ENCODE measurements at regions not wholly inside any gene's neighbourhood (a gene's known extent, or its start where the extent isn't known, plus 50 kb on each side); places are given as distances from the start of the nearest gene placed in this dataset.

DNA sequence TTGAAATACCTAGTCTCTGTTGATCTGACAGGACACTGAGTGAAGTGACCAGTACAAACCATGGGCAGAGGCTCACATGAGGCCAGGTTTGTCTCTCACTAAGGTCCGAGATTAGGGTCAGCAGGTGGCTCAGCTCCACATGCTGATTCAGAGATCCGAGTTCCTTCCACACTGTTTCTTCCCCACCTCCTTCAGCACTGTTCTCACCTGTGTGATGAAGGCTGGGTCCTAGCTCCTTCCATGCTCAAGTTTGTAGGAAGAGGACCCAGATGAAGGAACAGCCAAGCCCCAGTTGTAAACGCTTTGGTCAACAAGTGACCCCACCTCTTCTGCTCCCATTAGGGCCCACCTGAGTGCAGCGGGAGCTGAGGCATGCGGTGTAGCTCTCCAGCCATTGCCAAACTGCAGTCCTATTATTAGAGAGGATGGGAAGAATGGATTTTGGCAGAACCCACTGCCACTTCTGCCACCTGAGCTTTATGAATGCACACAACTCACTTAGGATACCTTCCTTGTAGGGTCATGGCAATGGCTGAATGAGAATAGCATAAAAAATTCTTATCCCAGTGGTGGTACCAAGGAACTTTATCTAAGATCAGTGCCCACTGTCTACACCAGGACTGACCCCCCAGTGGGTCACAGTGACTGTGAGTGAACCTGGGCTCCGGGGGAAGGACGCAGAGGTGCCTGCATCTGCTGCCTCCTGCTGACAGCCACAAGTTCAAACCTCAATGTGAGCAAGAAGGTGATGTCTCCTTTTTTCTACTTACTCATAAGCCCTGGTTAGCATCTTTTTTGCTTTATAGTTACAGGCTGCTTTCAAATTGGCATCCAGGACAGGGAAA is 324.8 kb upstream of the HS6ST1 start:
- TF ChIP-seq, protein P1, sequence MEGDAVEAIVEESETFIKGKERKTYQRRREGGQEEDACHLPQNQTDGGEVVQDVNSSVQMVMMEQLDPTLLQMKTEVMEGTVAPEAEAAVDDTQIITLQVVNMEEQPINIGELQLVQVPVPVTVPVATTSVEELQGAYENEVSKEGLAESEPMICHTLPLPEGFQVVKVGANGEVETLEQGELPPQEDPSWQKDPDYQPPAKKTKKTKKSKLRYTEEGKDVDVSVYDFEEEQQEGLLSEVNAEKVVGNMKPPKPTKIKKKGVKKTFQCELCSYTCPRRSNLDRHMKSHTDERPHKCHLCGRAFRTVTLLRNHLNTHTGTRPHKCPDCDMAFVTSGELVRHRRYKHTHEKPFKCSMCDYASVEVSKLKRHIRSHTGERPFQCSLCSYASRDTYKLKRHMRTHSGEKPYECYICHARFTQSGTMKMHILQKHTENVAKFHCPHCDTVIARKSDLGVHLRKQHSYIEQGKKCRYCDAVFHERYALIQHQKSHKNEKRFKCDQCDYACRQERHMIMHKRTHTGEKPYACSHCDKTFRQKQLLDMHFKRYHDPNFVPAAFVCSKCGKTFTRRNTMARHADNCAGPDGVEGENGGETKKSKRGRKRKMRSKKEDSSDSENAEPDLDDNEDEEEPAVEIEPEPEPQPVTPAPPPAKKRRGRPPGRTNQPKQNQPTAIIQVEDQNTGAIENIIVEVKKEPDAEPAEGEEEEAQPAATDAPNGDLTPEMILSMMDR (IDR thresholded peaks at IDR 0.05) = no peak
- FAIRE-seq = no peak
- WGBS, 2 donors = 88 to 89% methylated on average over 7 of the region's 7 CpGs

DNA sequence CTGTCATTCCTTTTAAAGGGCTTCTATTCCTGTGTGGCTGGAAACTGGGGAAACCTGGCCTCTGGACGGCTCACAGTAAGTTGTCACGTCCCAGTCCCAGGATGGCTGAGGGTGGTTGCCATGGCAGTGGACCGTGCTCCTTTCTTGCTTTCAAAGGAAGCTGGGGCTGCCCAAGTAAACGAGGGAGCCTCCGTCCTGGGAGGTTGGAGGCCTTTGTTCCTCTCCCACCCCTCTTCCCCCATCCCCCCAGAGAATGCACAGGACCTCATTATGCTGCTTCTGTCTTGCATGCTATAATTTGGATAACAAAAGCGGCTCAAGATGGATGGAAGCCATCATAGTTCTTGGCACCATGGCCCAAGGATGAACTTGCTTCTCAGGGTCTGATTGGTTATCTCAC is 325.5 kb upstream of the HS6ST1 start:
- H3K27me3 ChIP-seq = no peaks in the 10 kb centered on the region
- 66 to 75% methylated on average over 6 of the region's 6 CpGs for WGBS, 2 donors
- ATAC-seq (no peak), DNase-seq (peak in 2 of 6 donors; percentile 11 to 21), FAIRE-seq (no peak)
- H3K36me3 ChIP-seq = no peaks in the 10 kb centered on the region
- intact Hi-C loops (cut with DNase I) = no loop called here
- H3K4me1 ChIP-seq = no peaks in the 10 kb centered on the region
- H3K27ac ChIP-seq = no peak overlapping the region
- no peaks in the 10 kb centered on the region for H3K9me3 ChIP-seq
- no peak overlapping the region for H3K4me3 ChIP-seq
- TF ChIP-seq, protein P1 (IDR thresholded peaks at IDR 0.05) = no peak

More for the DNA sequence above, 324.8 kb upstream of the HS6ST1 start:
- Histone ChIP-seq H3K27ac (no peak overlapping the region), H3K27me3 (no peaks in the 10 kb centered on the region), H3K4me1 (no peaks in the 10 kb centered on the region), H3K4me3 (no peak overlapping the region), H3K36me3 (no peaks in the 10 kb centered on the region), H3K9me3 (no peaks in the 10 kb centered on the region)
- intact Hi-C loops (cut with DNase I) = no loop called here
- ATAC-seq (no peak), DNase-seq (peak in 1 of 6 donors; percentile 16)

DNA sequence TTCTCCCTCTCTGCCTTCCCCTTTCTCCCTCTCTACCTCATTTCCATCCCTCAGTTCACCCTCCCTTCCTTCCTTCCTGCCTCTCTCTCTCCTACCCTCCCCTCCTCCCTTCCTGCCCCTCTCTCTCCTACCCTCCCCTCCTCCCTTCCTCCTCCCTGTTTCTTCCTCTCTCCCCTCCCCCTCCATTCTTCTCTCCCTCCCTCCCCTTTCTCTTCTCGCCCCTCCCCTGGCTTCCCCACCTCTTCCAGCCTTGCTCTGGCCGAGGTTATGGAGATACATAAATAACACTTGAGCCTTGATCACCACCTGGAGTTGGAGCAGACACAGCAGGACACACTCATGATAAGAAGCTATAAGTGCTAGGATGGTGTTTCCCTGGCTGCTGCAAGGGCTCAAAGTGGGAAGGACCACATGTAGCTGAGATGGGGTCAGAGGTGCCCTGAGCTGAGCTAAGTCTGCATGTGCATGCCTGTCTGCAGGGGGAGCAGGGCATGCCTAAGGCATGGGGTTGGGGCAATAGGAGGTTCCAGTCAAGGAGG is 326.1 kb upstream of the HS6ST1 start:
- no peak overlapping the region for H3K4me3 ChIP-seq
- H3K9me3 ChIP-seq = no peaks in the 10 kb centered on the region
- no peak for ATAC-seq
- no peak for FAIRE-seq
- WGBS, 2 donors = 51 to 52% methylated on average over 2 of the region's 2 CpGs
- TF ChIP-seq, protein P1 (IDR thresholded peaks at IDR 0.05) = no peak
- no peaks in the 10 kb centered on the region for H3K4me1 ChIP-seq
- H3K36me3 ChIP-seq = no peaks in the 10 kb centered on the region
- DNase-seq = peak in 2 of 6 donors; percentile 8 to 31
- no peak overlapping the region for H3K27ac ChIP-seq
- H3K27me3 ChIP-seq = no peaks in the 10 kb centered on the region
- intact Hi-C loops (cut with DNase I) = no loop called here

DNA sequence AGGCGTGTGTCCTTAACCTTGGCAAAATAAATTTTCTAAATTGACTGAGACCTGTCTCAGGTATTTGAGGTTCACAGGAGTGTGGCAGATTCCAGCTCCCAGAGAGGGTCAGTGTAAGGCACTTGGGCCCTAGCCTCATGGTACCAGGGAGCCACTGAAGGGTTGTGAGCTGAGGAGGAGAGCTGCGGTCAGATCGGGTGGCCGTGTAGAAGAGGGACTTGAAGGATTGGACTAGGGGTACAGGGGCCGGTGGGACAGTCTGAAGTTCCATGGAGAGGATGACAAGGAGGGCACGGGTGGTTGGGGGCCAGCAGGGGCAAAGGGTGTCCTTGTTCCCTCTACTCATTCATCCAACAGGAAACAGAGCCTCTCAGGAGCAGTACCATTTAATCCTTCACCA is 327.0 kb upstream of the HS6ST1 start:
- Histone ChIP-seq H3K36me3 (no peaks in the 10 kb centered on the region), H3K9me3 (no peaks in the 10 kb centered on the region), H3K27me3 (no peaks in the 10 kb centered on the region), H3K4me1 (no peaks in the 10 kb centered on the region), H3K4me3 (no peak overlapping the region), H3K27ac (no peak overlapping the region)
- ATAC-seq (no peak), DNase-seq (peak in 2 of 6 donors; percentile 4 to 22), FAIRE-seq (no peak)
- intact Hi-C loops (cut with DNase I) = no loop called here
- TF ChIP-seq, protein P1 (IDR thresholded peaks at IDR 0.05) = no peak
- 69 to 81% methylated on average over 6 of the region's 6 CpGs for WGBS, 2 donors

DNA sequence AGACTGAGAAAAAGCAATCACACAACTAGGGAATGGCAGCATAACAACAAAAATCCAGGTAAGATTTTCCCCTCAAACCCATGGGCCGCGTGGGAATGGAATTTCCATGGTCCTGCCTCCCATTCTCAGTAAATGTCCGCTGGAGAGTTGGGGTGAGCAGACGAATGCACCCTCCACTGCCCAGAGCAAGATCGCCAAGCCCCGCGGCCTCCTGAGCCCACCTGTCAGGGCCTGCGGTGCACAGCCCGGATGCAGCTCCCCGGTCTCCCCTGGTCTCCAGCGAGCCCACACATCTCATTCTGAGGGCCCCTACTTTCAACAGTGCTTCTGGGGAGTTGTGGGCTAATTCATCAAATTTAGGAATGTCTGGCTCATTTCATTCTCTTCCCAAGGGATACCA is 327.4 kb upstream of the HS6ST1 start:
- Histone ChIP-seq H3K9me3 (no peaks in the 10 kb centered on the region), H3K27ac (no peak overlapping the region), H3K4me1 (no peaks in the 10 kb centered on the region), H3K4me3 (no peak overlapping the region), H3K27me3 (no peaks in the 10 kb centered on the region), H3K36me3 (no peaks in the 10 kb centered on the region)
- peak in 2 of 6 donors; percentile 5 to 28 for DNase-seq
- no peak for ATAC-seq
- intact Hi-C loops (cut with DNase I) = no loop called here
- TF ChIP-seq, protein P1 (IDR thresholded peaks at IDR 0.05) = no peak
- 88 to 92% methylated on average over 11 of the region's 11 CpGs for WGBS, 2 donors
- no peak for FAIRE-seq

All from pancreas (tissue), 10 donors.